ENCODE measurements at regions not wholly inside any gene's neighbourhood (a gene's known extent, or its start where the extent isn't known, plus 50 kb on each side); places are given as distances from the start of the nearest gene placed in this dataset.

- Histone ChIP-seq H3K9me3 (ENCODE audit: control insufficient read depth, low read length) (no peaks in the 10 kb centered on the region), H3K4me1 (ENCODE audit: control insufficient read depth, insufficient read depth, low read length) (no peaks in the 10 kb centered on the region), H3K27me3 (ENCODE audit: control insufficient read depth, insufficient read depth, low read length, poor library complexity, severe bottlenecking) (peaks cover 30% of the 10 kb centered on the region), H3K27ac (ENCODE audit: low read depth, low read length) (no peak overlapping the region), H3K9ac (ENCODE audit: extremely low read depth, low read length, poor library complexity, severe bottlenecking) (no peak overlapping the region), H3K36me3 (ENCODE audit: control insufficient read depth, insufficient read depth, low read length) (no peaks in the 10 kb centered on the region), H3K4me3 (ENCODE audit: low read length) (no peak overlapping the region)
- no peak for TF ChIP-seq CTCF (conservative IDR thresholded peaks at IDR 0.05)
- no peaks in the 10 kb centered on the region for H3K36me3 Mint-ChIP-seq (ENCODE audit: low read depth)
- no peaks in the 10 kb centered on the region for H3K9me3 Mint-ChIP-seq
- DNase-seq, result no peak
- no peaks in the 10 kb centered on the region for H3K4me1 Mint-ChIP-seq
- H3K27ac Mint-ChIP-seq, result no peak overlapping the region
- peaks cover 19% of the 10 kb centered on the region for H3K27me3 Mint-ChIP-seq (ENCODE audit: insufficient read depth)
- H3K4me3 Mint-ChIP-seq, result no peak overlapping the region
- 90 to 93% methylated on average over 1 to 2 of the region's 2 CpGs for WGBS, 2 experiments (ENCODE audit: insufficient coverage in 1 of 2, insufficient read length in 1 of 2)
Observed at GRCh38 chr3:148186881-148187280, 510.8 kb upstream of the AGTR1 start.

- no peak overlapping the region for H3K4me3 ChIP-seq (ENCODE audit: low read length)
- H3K36me3 Mint-ChIP-seq (ENCODE audit: low read depth), result no peaks in the 10 kb centered on the region
- peaks cover 26% of the 10 kb centered on the region for H3K27me3 ChIP-seq (ENCODE audit: control insufficient read depth, insufficient read depth, low read length, poor library complexity, severe bottlenecking)
- H3K9ac ChIP-seq (ENCODE audit: extremely low read depth, low read length, poor library complexity, severe bottlenecking), result no peak overlapping the region
- no peaks in the 10 kb centered on the region for H3K4me1 Mint-ChIP-seq
- H3K4me3 Mint-ChIP-seq, result no peak overlapping the region
- DNase-seq, result no peak
- H3K27ac ChIP-seq (ENCODE audit: low read depth, low read length), result no peak overlapping the region
- H3K4me1 ChIP-seq (ENCODE audit: control insufficient read depth, insufficient read depth, low read length), result no peaks in the 10 kb centered on the region
- no peaks in the 10 kb centered on the region for H3K9me3 ChIP-seq (ENCODE audit: control insufficient read depth, low read length)
- no peaks in the 10 kb centered on the region for H3K36me3 ChIP-seq (ENCODE audit: control insufficient read depth, insufficient read depth, low read length)
- H3K9me3 Mint-ChIP-seq, result no peaks in the 10 kb centered on the region
- TF ChIP-seq CTCF (conservative IDR thresholded peaks at IDR 0.05), result no peak
- peaks cover 18% of the 10 kb centered on the region for H3K27me3 Mint-ChIP-seq (ENCODE audit: insufficient read depth)
- H3K27ac Mint-ChIP-seq, result no peak overlapping the region
Observed at GRCh38 chr3:148187296-148187695, 510.4 kb upstream of the AGTR1 start.

- Histone ChIP-seq H3K4me3 (ENCODE audit: low read length) (no peak overlapping the region), H3K27me3 (ENCODE audit: control insufficient read depth, insufficient read depth, low read length, poor library complexity, severe bottlenecking) (peaks cover 5% of the 10 kb centered on the region), H3K4me1 (ENCODE audit: control insufficient read depth, insufficient read depth, low read length) (no peaks in the 10 kb centered on the region), H3K36me3 (ENCODE audit: control insufficient read depth, insufficient read depth, low read length) (no peaks in the 10 kb centered on the region), H3K27ac (ENCODE audit: low read depth, low read length) (no peak overlapping the region), H3K9ac (ENCODE audit: extremely low read depth, low read length, poor library complexity, severe bottlenecking) (no peak overlapping the region), H3K9me3 (ENCODE audit: control insufficient read depth, low read length) (no peaks in the 10 kb centered on the region)
- no peak overlapping the region for H3K27ac Mint-ChIP-seq
- H3K27me3 Mint-ChIP-seq (ENCODE audit: insufficient read depth), result peaks cover 5% of the 10 kb centered on the region
- H3K4me3 Mint-ChIP-seq, result no peak overlapping the region
- no peak for TF ChIP-seq CTCF (conservative IDR thresholded peaks at IDR 0.05)
- no peaks in the 10 kb centered on the region for H3K9me3 Mint-ChIP-seq
- no peak for DNase-seq
- no peaks in the 10 kb centered on the region for H3K36me3 Mint-ChIP-seq (ENCODE audit: low read depth)
- WGBS, 2 experiments (ENCODE audit: insufficient coverage in 1 of 2, insufficient read length in 1 of 2), result 77% methylated on average over 1 of the region's 1 CpG; no CpG with 5 or more reads in 1 of the 2 experiments
- no peaks in the 10 kb centered on the region for H3K4me1 Mint-ChIP-seq
Observed at GRCh38 chr3:148190441-148190990, 507.2 kb upstream of the AGTR1 start.
